ENCODE measurements at regions not wholly inside any gene's neighbourhood (a gene's known extent, or its start where the extent isn't known, plus 50 kb on each side); places are given as distances from the start of the nearest gene placed in this dataset.

DNA sequence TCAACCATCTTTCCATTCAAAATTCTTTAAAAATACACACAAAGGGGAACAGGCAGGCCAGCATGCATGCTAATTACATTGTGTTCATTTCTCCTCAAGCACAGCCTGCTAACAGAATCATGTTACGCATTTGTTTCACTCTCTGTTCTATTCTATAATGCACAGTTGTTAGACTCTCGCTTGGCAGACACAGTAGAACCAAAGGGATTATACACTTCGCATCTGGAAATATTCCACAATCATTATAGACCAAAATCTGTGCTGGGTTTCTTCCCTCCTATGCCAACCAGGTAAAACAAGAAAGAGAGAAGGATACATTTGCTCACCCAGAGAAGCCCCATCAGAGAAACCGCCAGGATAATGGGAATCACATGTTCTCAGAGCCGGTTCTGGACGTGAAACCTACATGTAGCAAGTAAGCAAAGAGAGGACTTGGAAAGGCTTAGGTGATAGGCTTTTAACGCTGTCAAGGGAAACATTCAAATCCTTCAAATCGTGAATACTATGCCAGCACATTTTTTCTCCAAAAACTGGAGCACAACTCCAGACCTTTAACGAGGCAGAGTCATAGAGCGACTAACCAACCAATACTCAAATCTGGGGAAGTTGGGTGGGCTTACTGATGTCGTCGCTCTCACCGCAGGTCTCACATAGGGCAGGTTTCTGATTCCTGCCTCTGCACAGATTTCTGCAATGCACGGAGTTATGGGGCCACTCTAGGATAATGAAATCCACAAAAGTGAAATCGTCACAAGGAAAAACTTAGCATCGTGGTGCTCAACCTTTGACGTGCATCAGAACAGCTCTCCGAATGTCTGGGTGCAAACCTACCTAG is 380.5 kb upstream of the AUTS2 start:
- H3K4me1 ChIP-seq, result no peaks in the 10 kb centered on the region
- ATAC-seq, result no peak
- WGBS, 4 donors, result 83 to 90% (median 88%) methylated on average over 18 of the region's 18 CpGs
- no peak overlapping the region for H3K4me3 ChIP-seq
- intact Hi-C loops (cut with DNase I), result no loop called here
- no peaks in the 10 kb centered on the region for H3K9me3 ChIP-seq
- H3K36me3 ChIP-seq, result no peaks in the 10 kb centered on the region
- no peak for TF ChIP-seq POLR2A (IDR thresholded peaks at IDR 0.05)
- TF ChIP-seq, protein P1, sequence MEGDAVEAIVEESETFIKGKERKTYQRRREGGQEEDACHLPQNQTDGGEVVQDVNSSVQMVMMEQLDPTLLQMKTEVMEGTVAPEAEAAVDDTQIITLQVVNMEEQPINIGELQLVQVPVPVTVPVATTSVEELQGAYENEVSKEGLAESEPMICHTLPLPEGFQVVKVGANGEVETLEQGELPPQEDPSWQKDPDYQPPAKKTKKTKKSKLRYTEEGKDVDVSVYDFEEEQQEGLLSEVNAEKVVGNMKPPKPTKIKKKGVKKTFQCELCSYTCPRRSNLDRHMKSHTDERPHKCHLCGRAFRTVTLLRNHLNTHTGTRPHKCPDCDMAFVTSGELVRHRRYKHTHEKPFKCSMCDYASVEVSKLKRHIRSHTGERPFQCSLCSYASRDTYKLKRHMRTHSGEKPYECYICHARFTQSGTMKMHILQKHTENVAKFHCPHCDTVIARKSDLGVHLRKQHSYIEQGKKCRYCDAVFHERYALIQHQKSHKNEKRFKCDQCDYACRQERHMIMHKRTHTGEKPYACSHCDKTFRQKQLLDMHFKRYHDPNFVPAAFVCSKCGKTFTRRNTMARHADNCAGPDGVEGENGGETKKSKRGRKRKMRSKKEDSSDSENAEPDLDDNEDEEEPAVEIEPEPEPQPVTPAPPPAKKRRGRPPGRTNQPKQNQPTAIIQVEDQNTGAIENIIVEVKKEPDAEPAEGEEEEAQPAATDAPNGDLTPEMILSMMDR (IDR thresholded peaks at IDR 0.05), result no peak
- no peak overlapping the region for H3K27ac ChIP-seq
- no peak for DNase-seq
- no peaks in the 10 kb centered on the region for H3K27me3 ChIP-seq

DNA sequence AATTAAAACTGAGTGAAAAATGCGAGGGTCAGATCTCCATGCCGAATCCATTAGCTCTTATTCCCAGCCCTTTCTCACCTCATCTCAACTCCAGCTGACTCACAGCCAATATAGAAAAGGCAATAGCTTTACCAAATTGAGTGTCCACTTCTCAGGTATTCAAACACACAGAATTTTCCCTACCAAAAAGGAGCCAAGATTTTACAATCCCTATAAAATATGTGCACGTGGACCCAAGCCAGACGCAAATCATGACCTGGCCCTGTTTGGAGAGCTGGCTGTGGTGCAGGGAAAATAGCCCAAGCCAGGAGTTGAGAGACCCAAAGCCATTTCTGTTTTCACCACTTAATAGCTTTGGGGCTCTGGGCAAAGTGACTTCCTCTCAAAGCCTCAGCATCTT is 379.7 kb upstream of the AUTS2 start:
- Histone ChIP-seq H3K9me3 (no peaks in the 10 kb centered on the region), H3K27me3 (no peaks in the 10 kb centered on the region), H3K4me3 (no peak overlapping the region), H3K27ac (no peak overlapping the region), H3K36me3 (no peaks in the 10 kb centered on the region), H3K4me1 (no peaks in the 10 kb centered on the region)
- intact Hi-C loops (cut with DNase I), result no loop called here
- 68 to 80% (median 77%) methylated on average over 4 of the region's 4 CpGs for WGBS, 4 donors
- ATAC-seq (no peak), DNase-seq (no peak)
- no peak for TF ChIP-seq POLR2A (IDR thresholded peaks at IDR 0.05)
- TF ChIP-seq, protein P1 (IDR thresholded peaks at IDR 0.05), result no peak

DNA sequence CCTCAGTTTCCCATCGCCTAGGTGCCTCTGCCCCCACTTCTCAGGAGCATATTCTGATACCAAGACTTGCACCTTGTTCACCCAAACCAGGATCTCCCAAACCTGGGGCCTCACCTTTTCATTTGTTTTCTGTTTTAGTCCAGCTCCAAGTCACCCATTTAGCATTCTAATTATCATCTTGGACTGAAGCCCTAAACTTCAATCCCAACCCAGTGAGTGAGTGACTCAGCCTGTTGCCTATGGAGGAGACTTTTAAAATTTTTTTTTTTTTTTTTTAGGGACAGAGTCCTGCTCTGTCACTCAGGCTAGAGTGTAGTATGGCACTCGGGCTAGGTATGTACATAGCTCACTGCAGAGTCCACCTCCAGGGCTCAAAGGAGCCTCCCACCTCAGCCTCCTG is 378.9 kb upstream of the AUTS2 start:
- intact Hi-C loops (cut with DNase I), result no loop called here
- 85 to 98% (median 89%) methylated on average over 2 of the region's 2 CpGs for WGBS, 4 donors
- no peaks in the 10 kb centered on the region for H3K27me3 ChIP-seq
- H3K9me3 ChIP-seq, result no peaks in the 10 kb centered on the region
- ATAC-seq (no peak), DNase-seq (no peak)
- TF ChIP-seq, protein P1 (IDR thresholded peaks at IDR 0.05), result no peak
- TF ChIP-seq POLR2A (IDR thresholded peaks at IDR 0.05), result no peak
- H3K4me3 ChIP-seq, result no peak overlapping the region
- no peaks in the 10 kb centered on the region for H3K36me3 ChIP-seq
- H3K4me1 ChIP-seq, result no peaks in the 10 kb centered on the region
- H3K27ac ChIP-seq, result no peak overlapping the region

DNA sequence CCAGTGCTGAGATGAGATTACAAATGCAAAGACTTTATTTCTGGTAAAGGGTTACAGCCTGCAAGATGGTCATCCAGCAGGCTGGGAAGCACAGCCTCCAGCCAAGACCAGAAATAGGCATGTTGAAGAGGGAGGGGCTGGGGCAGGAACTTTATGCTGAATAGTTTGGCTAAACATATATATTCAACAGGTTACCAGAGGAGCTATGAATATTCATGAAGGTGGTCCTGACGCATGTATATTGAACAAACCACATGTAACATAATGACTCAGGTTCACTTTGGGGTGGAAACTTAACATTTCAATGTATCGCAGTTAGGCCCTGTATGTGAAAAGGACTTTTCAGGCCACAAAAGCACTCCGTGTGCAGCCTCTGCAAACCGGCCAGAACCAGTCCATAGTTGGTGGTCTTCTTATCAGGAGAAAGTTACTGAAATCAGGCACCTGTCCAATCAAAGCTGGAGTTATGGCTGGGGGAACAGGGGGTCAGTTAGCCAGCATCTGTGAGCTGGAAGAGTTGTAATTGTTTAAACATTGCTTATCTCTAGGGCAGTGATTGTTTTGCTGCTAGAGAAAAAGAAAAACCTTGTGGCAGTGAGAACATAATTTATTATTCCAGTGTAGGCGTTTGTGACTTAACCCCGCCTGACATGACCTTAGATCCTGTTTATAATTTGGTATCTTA is 372.9 kb upstream of the AUTS2 start:
- no peak for ATAC-seq
- DNase-seq, result no peak
- 73 to 85% (median 78%) methylated on average over 6 of the region's 6 CpGs for WGBS, 4 donors
- Histone ChIP-seq H3K27ac (no peak overlapping the region), H3K27me3 (no peaks in the 10 kb centered on the region), H3K4me3 (no peak overlapping the region), H3K36me3 (no peaks in the 10 kb centered on the region), H3K9me3 (peaks cover 0 to 7% (median 0%) of the 10 kb centered on the region in 12 donors), H3K4me1 (no peaks in the 10 kb centered on the region)
- intact Hi-C loops (cut with DNase I), result no loop called here
- TF ChIP-seq, protein P1 (IDR thresholded peaks at IDR 0.05), result no peak
- no peak for TF ChIP-seq POLR2A (IDR thresholded peaks at IDR 0.05)
